GM23248 (cell line): ENCODE measurements at regions not wholly inside any gene's neighbourhood (a gene's known extent, or its start where the extent isn't known, plus 50 kb on each side); places are given as distances from the start of the nearest gene placed in this dataset.

Experiments used
- DNase-seq: peaks from one replicate; pipeline ENCODE4 v3.0.0-alpha.2; 2015
- H2AFZ ChIP-seq: fragments of 200-600 bp; sonication (generic); 2 replicates; pipeline ENCODE4 v1.6.1; 2016; ENCODE audit warnings: antibody characterized with exemption
- H3F3A ChIP-seq: fragments of 200-600 bp; sonication (generic); 2 replicates; pipeline ENCODE4 v1.6.1; 2016; ENCODE audit warnings: mild to moderate bottlenecking, antibody characterized with exemption, mixed run types; ENCODE audit not compliant: insufficient read depth
- H3K27ac ChIP-seq: fragments of 200-600 bp; sonication (generic); 2 replicates; pipeline ENCODE4 v1.5.1; 2016; ENCODE audit warnings: mild to moderate bottlenecking
- H3K27me3 ChIP-seq: fragments of 200-600 bp; sonication (generic); replicated peaks from 2 replicates; pipeline ENCODE4 v1.6.1; 2016; ENCODE audit warnings: mild to moderate bottlenecking; ENCODE audit not compliant: insufficient read depth
- H3K36me3 ChIP-seq: fragments of 200-600 bp; sonication (generic); 2 replicates; pipeline ENCODE4 v1.6.1; 2016; ENCODE audit warnings: low read depth, mild to moderate bottlenecking
- H3K4me1 ChIP-seq: fragments of 200-600 bp; sonication (generic); 2 replicates; pipeline ENCODE4 v1.6.1; 2016; ENCODE audit warnings: mild to moderate bottlenecking; ENCODE audit not compliant: insufficient read depth
- H3K4me2 ChIP-seq: fragments of 200-600 bp; sonication (generic); one replicate; pipeline ENCODE4 v1.6.1; 2016; ENCODE audit warnings: mild to moderate bottlenecking; ENCODE audit not compliant: unreplicated experiment
- H3K4me3 ChIP-seq: fragments of 200-600 bp; sonication (generic); 2 replicates; pipeline ENCODE4 v1.5.1; 2016; ENCODE audit warnings: mild to moderate bottlenecking
- H3K79me2 ChIP-seq: fragments of 200-600 bp; sonication (generic); 2 replicates; pipeline ENCODE4 v1.6.1; 2016; ENCODE audit warnings: mild to moderate bottlenecking; ENCODE audit not compliant: insufficient read depth
- H3K9ac ChIP-seq: fragments of 200-600 bp; sonication (generic); 2 replicates; pipeline ENCODE4 v1.6.1; 2016; ENCODE audit warnings: mild to moderate bottlenecking
- H3K9me2 ChIP-seq: fragments of 200-600 bp; sonication (generic); 2 replicates; pipeline ENCODE4 v1.6.1; 2016; ENCODE audit warnings: mixed run types, mild to moderate bottlenecking, moderate library complexity; ENCODE audit not compliant: insufficient read depth
- H3K9me3 ChIP-seq: fragments of 200-600 bp; sonication (generic); one replicate; pipeline ENCODE4 v1.6.1; 2017; ENCODE audit warnings: low read depth
- H4K20me1 ChIP-seq: fragments of 200-600 bp; sonication (generic); 2 replicates; pipeline ENCODE4 v1.6.0; 2016; ENCODE audit not compliant: insufficient read depth
- EZH2 ChIP-seq: fragments of 200-600 bp; sonication (generic); IDR thresholded peaks from 2 replicates; pipeline ENCODE4 v1.6.1; 2018; ENCODE audit warnings: antibody characterized with exemption, mild to moderate bottlenecking; ENCODE audit not compliant: insufficient read depth, poor library complexity, severe bottlenecking
- EZH2phosphoT487 ChIP-seq: fragments of 200-600 bp; sonication (generic); IDR thresholded peaks from 2 replicates; pipeline ENCODE4 v1.6.1; 2018; ENCODE audit warnings: antibody characterized with exemption, moderate library complexity, mild to moderate bottlenecking, low read depth; ENCODE audit not compliant: insufficient read depth
- WGBS, 2 experiments: methylation state at CpG; one replicate each; pipeline ENCODE4 v1.1.6; 2015 to 2017; ENCODE audit warnings: low lambda C conversion rate in 2 of 2, low coverage in 1 of 2; ENCODE audit errors: missing lambda C conversion rate in 2 of 2; 5-methylcytosine and 5-hydroxymethylcytosine counted together
- in situ Hi-C: fragments of 300-500 bp; cut with MboI; formaldehyde crosslinking; loops from 2 replicates; pipeline ENCODE4 v1.15.0; 2020

GRCh38 chr5:26231316-26231715 is 807.1 kb downstream of the CDH9 start:
- no peak overlapping the region for H2AFZ ChIP-seq
- H3K36me3 ChIP-seq = no peaks in the 10 kb centered on the region
- H3K4me2 ChIP-seq = no peak overlapping the region
- H3K4me3 ChIP-seq = no peak overlapping the region
- H4K20me1 ChIP-seq = no peaks in the 10 kb centered on the region
- DNase-seq = no peak
- no peaks in the 10 kb centered on the region for H3K4me1 ChIP-seq
- H3K27me3 ChIP-seq = no peaks in the 10 kb centered on the region
- no peaks in the 10 kb centered on the region for H3K9me2 ChIP-seq
- H3K9me3 ChIP-seq = no peaks in the 10 kb centered on the region
- no peak for TF ChIP-seq EZH2phosphoT487
- no peak for TF ChIP-seq EZH2
- in situ Hi-C loops = no loop called here
- no peaks in the 10 kb centered on the region for H3K79me2 ChIP-seq
- H3F3A ChIP-seq = no peaks in the 10 kb centered on the region
- no peak overlapping the region for H3K9ac ChIP-seq
- no peak overlapping the region for H3K27ac ChIP-seq
- WGBS, 2 experiments = 31 to 35% methylated on average over 9 of the region's 9 CpGs

- Histone ChIP-seq H3K79me2 (no peaks in the 10 kb centered on the region), H4K20me1 (no peaks in the 10 kb centered on the region), H2AFZ (no peak overlapping the region), H3K9ac (no peak overlapping the region), H3K9me3 (no peaks in the 10 kb centered on the region), H3K36me3 (no peaks in the 10 kb centered on the region), H3K27me3 (no peaks in the 10 kb centered on the region), H3K4me3 (no peak overlapping the region), H3K4me2 (no peak overlapping the region), H3K9me2 (no peaks in the 10 kb centered on the region), H3K4me1 (no peaks in the 10 kb centered on the region), H3K27ac (no peak overlapping the region), H3F3A (no peaks in the 10 kb centered on the region)
- no peak for TF ChIP-seq EZH2phosphoT487
- TF ChIP-seq EZH2 = no peak
- 45 to 47% methylated on average over 8 of the region's 8 CpGs for WGBS, 2 experiments
- no peak for DNase-seq
- in situ Hi-C loops = no loop called here
Measured at GRCh38 chr5:26229848-26230247, 808.5 kb downstream of the CDH9 start.

- no peaks in the 10 kb centered on the region for H3K27me3 ChIP-seq
- H3K4me3 ChIP-seq = no peak overlapping the region
- in situ Hi-C loops = no loop called here
- H4K20me1 ChIP-seq = no peaks in the 10 kb centered on the region
- H3K4me2 ChIP-seq = no peak overlapping the region
- H3K9me2 ChIP-seq = no peaks in the 10 kb centered on the region
- no peaks in the 10 kb centered on the region for H3K4me1 ChIP-seq
- TF ChIP-seq EZH2phosphoT487 (no peak), EZH2 (no peak)
- no peak for DNase-seq
- H3K27ac ChIP-seq = no peak overlapping the region
- H3K36me3 ChIP-seq = no peaks in the 10 kb centered on the region
- H3F3A ChIP-seq = no peaks in the 10 kb centered on the region
- 12 to 26% methylated on average over 6 of the region's 6 CpGs for WGBS, 2 experiments
- no peaks in the 10 kb centered on the region for H3K9me3 ChIP-seq
- H3K79me2 ChIP-seq = no peaks in the 10 kb centered on the region
- no peak overlapping the region for H3K9ac ChIP-seq
- no peak overlapping the region for H2AFZ ChIP-seq
Measured at GRCh38 chr5:26227245-26227644, 811.1 kb downstream of the CDH9 start.

- Histone ChIP-seq H3K4me3 (no peak overlapping the region), H3K27me3 (no peaks in the 10 kb centered on the region), H3K27ac (no peak overlapping the region), H2AFZ (no peak overlapping the region), H3K9me3 (no peaks in the 10 kb centered on the region), H3K4me2 (no peak overlapping the region), H4K20me1 (no peaks in the 10 kb centered on the region), H3K9ac (no peak overlapping the region), H3K79me2 (no peaks in the 10 kb centered on the region), H3K9me2 (no peaks in the 10 kb centered on the region), H3F3A (no peaks in the 10 kb centered on the region), H3K4me1 (no peaks in the 10 kb centered on the region), H3K36me3 (no peaks in the 10 kb centered on the region)
- in situ Hi-C loops = no loop called here
- no peak for TF ChIP-seq EZH2phosphoT487
- TF ChIP-seq EZH2 = no peak
- DNase-seq = no peak
- WGBS, 2 experiments = 0 to 2% methylated on average over 2 of the region's 2 CpGs
Measured at GRCh38 chr5:26205121-26205520, 833.3 kb downstream of the CDH9 start.

GRCh38 chr5:26193626-26194025 is 844.8 kb downstream of the CDH9 start:
- H3K4me2 ChIP-seq = no peak overlapping the region
- H3F3A ChIP-seq = no peaks in the 10 kb centered on the region
- in situ Hi-C loops = no loop called here
- no peaks in the 10 kb centered on the region for H3K4me1 ChIP-seq
- no peak overlapping the region for H3K4me3 ChIP-seq
- no peaks in the 10 kb centered on the region for H3K27me3 ChIP-seq
- TF ChIP-seq EZH2 = no peak
- no peak for TF ChIP-seq EZH2phosphoT487
- no peaks in the 10 kb centered on the region for H4K20me1 ChIP-seq
- no peaks in the 10 kb centered on the region for H3K9me3 ChIP-seq
- WGBS, 2 experiments = 21 to 22% methylated on average over 5 of the region's 5 CpGs
- no peak overlapping the region for H3K27ac ChIP-seq
- H3K9ac ChIP-seq = no peak overlapping the region
- no peak overlapping the region for H2AFZ ChIP-seq
- H3K9me2 ChIP-seq = no peaks in the 10 kb centered on the region
- DNase-seq = no peak
- no peaks in the 10 kb centered on the region for H3K79me2 ChIP-seq
- H3K36me3 ChIP-seq = no peaks in the 10 kb centered on the region
